GM23338 (cell line): ENCODE measurements at regions not wholly inside any gene's neighbourhood (a gene's known extent, or its start where the extent isn't known, plus 50 kb on each side); places are given as distances from the start of the nearest gene placed in this dataset.

Source experiments
- ATAC-seq: fragments of 200-7000 bp; cut with Tn5 transposase; 3 replicates; pipeline ENCODE4 v1.9.1; 2020
- DNase-seq: peaks from one replicate; pipeline ENCODE4 v3.0.0-alpha.2; 2015; ENCODE audit warnings: low spot score
- H2AFZ ChIP-seq: fragments of 200-600 bp; sonication (generic); 2 replicates; pipeline ENCODE4 v1.8.0; 2016; ENCODE audit warnings: antibody characterized with exemption, mild to moderate bottlenecking, moderate library complexity
- H3F3A ChIP-seq: fragments of 200-600 bp; sonication (generic); replicated peaks from 2 replicates; pipeline ENCODE4 v1.8.0; 2017; ENCODE audit warnings: antibody characterized with exemption, mixed run types, low read depth
- H3K27ac ChIP-seq: fragments of 200-600 bp; sonication (generic); 2 replicates; pipeline ENCODE4 v1.6.1; 2016; ENCODE audit warnings: low read depth
- H3K27me3 ChIP-seq: fragments of 200-600 bp; sonication (generic); 2 replicates; pipeline ENCODE4 v1.8.0; 2016; ENCODE audit warnings: mild to moderate bottlenecking, mixed run types, moderate library complexity; ENCODE audit not compliant: insufficient read depth
- H3K36me3 ChIP-seq: fragments of 200-600 bp; sonication (generic); 2 replicates; pipeline ENCODE4 v1.8.0; 2016; ENCODE audit warnings: mild to moderate bottlenecking; ENCODE audit not compliant: insufficient read depth
- H3K4me1 ChIP-seq: fragments of 200-600 bp; sonication (generic); 2 replicates; pipeline ENCODE4 v1.8.0; 2016; ENCODE audit warnings: mild to moderate bottlenecking, moderate library complexity; ENCODE audit not compliant: insufficient read depth
- H3K4me2 ChIP-seq: fragments of 200-600 bp; sonication (generic); 2 replicates; pipeline ENCODE4 v1.7.1; 2017; ENCODE audit warnings: mixed run types
- H3K4me3 ChIP-seq: fragments of 200-600 bp; sonication (generic); 2 replicates; pipeline ENCODE4 v1.6.1; 2016; ENCODE audit warnings: mixed run types
- H3K79me2 ChIP-seq: fragments of 200-600 bp; sonication (generic); replicated peaks from 2 replicates; pipeline ENCODE4 v1.8.0; 2017; ENCODE audit warnings: mild to moderate bottlenecking; ENCODE audit not compliant: insufficient read depth
- H3K9me2 ChIP-seq: fragments of 200-600 bp; sonication (generic); 2 replicates; pipeline ENCODE4 v1.8.0; 2017; ENCODE audit not compliant: insufficient read depth
- H4K20me1 ChIP-seq: fragments of 200-600 bp; sonication (generic); replicated peaks from 2 replicates; pipeline ENCODE4 v1.8.0; 2017; ENCODE audit warnings: mild to moderate bottlenecking; ENCODE audit not compliant: insufficient read depth
- H3K27ac Mint-ChIP-seq: 2 replicates; pipeline ENCODE4 v1.8.0; 2020; ENCODE audit warnings: inconsistent platforms, mild to moderate bottlenecking, moderate library complexity, mixed read lengths
- H3K27me3 Mint-ChIP-seq: 3 replicates; pipeline ENCODE4 v1.8.0; 2022; ENCODE audit warnings: low read depth, mild to moderate bottlenecking, moderate library complexity, mixed read lengths, inconsistent platforms; ENCODE audit not compliant: insufficient read depth, poor library complexity
- H3K36me3 Mint-ChIP-seq: 3 replicates; pipeline ENCODE4 v1.8.0; 2021; ENCODE audit warnings: low read depth, mild to moderate bottlenecking, inconsistent platforms, moderate library complexity, mixed read lengths
- H3K4me1 Mint-ChIP-seq: 3 replicates; pipeline ENCODE4 v1.8.0; 2020; ENCODE audit warnings: mild to moderate bottlenecking, inconsistent platforms, mixed read lengths
- H3K4me3 Mint-ChIP-seq: 3 replicates; pipeline ENCODE4 v1.8.0; 2021; ENCODE audit warnings: moderate library complexity, mild to moderate bottlenecking, inconsistent platforms, mixed read lengths
- H3K9me3 Mint-ChIP-seq: 3 replicates; pipeline ENCODE4 v1.8.0; 2020; ENCODE audit warnings: moderate library complexity, mild to moderate bottlenecking, inconsistent platforms, mixed read lengths
- CREB1 ChIP-seq: fragments of 250-450 bp; sonication (Bioruptor Pico); IDR thresholded peaks from 2 replicates; pipeline ENCODE4 v1.5.0; 2020; ENCODE audit warnings: low read depth, mild to moderate bottlenecking, moderate library complexity
- EZH2 ChIP-seq: fragments of 200-600 bp; sonication (generic); IDR thresholded peaks from one replicate; pipeline ENCODE4 v1.8.0; 2017; ENCODE audit warnings: antibody characterized with exemption, mild to moderate bottlenecking, low read depth; ENCODE audit not compliant: unreplicated experiment
- EZH2phosphoT487 ChIP-seq: fragments of 200-600 bp; sonication (generic); IDR thresholded peaks from one replicate; pipeline ENCODE4 v1.8.1; 2018; ENCODE audit warnings: antibody characterized with exemption; ENCODE audit not compliant: unreplicated experiment
- JUNB ChIP-seq: IDR thresholded peaks from one replicate; pipeline ENCODE4 v1.6.1; 2016; ENCODE audit warnings: antibody characterized with exemption; ENCODE audit not compliant: unreplicated experiment
- NANOG ChIP-seq: IDR thresholded peaks from 2 replicates; pipeline ENCODE4 v1.6.1; 2016; ENCODE audit warnings: antibody characterized with exemption, borderline replicate concordance
- POLR2AphosphoS5 ChIP-seq: IDR thresholded peaks from 2 replicates; pipeline ENCODE4 v1.6.1; 2016; ENCODE audit warnings: antibody characterized with exemption, low read depth
- STAT1 ChIP-seq: IDR thresholded peaks from one replicate; pipeline ENCODE4 v1.6.1; 2016; ENCODE audit warnings: antibody characterized with exemption; ENCODE audit not compliant: unreplicated experiment
- ZNF114 ChIP-seq: fragments of 250-450 bp; sonication (Bioruptor Pico); IDR thresholded peaks from 2 replicates; pipeline ENCODE4 v1.5.0; 2020; ENCODE audit warnings: mild to moderate bottlenecking, moderate library complexity
- ZNF331 ChIP-seq: fragments of 250-450 bp; sonication (Bioruptor Pico); IDR thresholded peaks from 2 replicates; pipeline ENCODE4 v1.5.0; 2020; ENCODE audit warnings: low read depth, mild to moderate bottlenecking, moderate library complexity
- TF ChIP-seq, protein P1 (sequence below): fragments of 250-450 bp; sonication (Bioruptor Pico); IDR thresholded peaks from 2 replicates; pipeline ENCODE4 v1.5.0; 2020; ENCODE audit warnings: mild to moderate bottlenecking, moderate library complexity
- TF ChIP-seq, protein P2 (sequence below): IDR thresholded peaks from 2 replicates; pipeline ENCODE4 v1.6.1; 2016; ENCODE audit warnings: antibody characterized with exemption
- TF ChIP-seq, protein P3 (sequence below), 2 experiments: fragments of 200-600 bp in 1 of 2; sonication (generic) in 1 of 2; conservative IDR thresholded peaks; 2 replicates each; pipeline versions ENCODE4 v1.5.1 to v1.6.1; 2016 to 2017; ENCODE audit warnings: antibody characterized with exemption in 2 of 2, low read depth in 2 of 2, mild to moderate bottlenecking in 2 of 2, moderate library complexity in 1 of 2
- TF ChIP-seq, protein P4 (sequence below): IDR thresholded peaks from one replicate; pipeline ENCODE4 v1.6.1; 2018; ENCODE audit warnings: antibody characterized with exemption; ENCODE audit not compliant: unreplicated experiment

DNA sequence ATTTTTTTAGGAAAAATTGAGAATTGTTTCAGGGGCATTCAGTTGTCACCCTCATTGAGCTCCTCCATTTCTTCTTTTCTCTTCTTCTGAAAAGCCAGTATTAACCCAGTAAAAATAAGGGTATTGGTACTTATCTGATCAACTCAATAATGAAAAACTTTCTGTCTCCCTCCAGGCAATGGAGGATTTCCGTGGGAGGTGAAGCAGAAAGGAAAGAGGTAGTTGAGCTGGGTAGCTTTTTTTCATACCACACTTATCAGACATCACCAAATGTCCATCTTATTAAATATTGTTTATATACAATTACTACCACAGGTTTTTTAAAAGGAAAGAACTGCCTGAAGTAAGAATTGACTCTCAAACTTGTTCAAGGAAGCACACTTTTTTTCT is 731.1 kb upstream of the ZNF608 start:
- no peaks in the 10 kb centered on the region for H3K27me3 ChIP-seq
- H4K20me1 ChIP-seq: no peaks in the 10 kb centered on the region
- no peaks in the 10 kb centered on the region for H3K4me1 ChIP-seq
- H3K36me3 ChIP-seq: no peaks in the 10 kb centered on the region
- H3K36me3 Mint-ChIP-seq: no peaks in the 10 kb centered on the region
- H3K9me2 ChIP-seq: no peaks in the 10 kb centered on the region
- H3F3A ChIP-seq: no peaks in the 10 kb centered on the region
- no peak overlapping the region for H3K27ac ChIP-seq
- TF ChIP-seq, protein P1, sequence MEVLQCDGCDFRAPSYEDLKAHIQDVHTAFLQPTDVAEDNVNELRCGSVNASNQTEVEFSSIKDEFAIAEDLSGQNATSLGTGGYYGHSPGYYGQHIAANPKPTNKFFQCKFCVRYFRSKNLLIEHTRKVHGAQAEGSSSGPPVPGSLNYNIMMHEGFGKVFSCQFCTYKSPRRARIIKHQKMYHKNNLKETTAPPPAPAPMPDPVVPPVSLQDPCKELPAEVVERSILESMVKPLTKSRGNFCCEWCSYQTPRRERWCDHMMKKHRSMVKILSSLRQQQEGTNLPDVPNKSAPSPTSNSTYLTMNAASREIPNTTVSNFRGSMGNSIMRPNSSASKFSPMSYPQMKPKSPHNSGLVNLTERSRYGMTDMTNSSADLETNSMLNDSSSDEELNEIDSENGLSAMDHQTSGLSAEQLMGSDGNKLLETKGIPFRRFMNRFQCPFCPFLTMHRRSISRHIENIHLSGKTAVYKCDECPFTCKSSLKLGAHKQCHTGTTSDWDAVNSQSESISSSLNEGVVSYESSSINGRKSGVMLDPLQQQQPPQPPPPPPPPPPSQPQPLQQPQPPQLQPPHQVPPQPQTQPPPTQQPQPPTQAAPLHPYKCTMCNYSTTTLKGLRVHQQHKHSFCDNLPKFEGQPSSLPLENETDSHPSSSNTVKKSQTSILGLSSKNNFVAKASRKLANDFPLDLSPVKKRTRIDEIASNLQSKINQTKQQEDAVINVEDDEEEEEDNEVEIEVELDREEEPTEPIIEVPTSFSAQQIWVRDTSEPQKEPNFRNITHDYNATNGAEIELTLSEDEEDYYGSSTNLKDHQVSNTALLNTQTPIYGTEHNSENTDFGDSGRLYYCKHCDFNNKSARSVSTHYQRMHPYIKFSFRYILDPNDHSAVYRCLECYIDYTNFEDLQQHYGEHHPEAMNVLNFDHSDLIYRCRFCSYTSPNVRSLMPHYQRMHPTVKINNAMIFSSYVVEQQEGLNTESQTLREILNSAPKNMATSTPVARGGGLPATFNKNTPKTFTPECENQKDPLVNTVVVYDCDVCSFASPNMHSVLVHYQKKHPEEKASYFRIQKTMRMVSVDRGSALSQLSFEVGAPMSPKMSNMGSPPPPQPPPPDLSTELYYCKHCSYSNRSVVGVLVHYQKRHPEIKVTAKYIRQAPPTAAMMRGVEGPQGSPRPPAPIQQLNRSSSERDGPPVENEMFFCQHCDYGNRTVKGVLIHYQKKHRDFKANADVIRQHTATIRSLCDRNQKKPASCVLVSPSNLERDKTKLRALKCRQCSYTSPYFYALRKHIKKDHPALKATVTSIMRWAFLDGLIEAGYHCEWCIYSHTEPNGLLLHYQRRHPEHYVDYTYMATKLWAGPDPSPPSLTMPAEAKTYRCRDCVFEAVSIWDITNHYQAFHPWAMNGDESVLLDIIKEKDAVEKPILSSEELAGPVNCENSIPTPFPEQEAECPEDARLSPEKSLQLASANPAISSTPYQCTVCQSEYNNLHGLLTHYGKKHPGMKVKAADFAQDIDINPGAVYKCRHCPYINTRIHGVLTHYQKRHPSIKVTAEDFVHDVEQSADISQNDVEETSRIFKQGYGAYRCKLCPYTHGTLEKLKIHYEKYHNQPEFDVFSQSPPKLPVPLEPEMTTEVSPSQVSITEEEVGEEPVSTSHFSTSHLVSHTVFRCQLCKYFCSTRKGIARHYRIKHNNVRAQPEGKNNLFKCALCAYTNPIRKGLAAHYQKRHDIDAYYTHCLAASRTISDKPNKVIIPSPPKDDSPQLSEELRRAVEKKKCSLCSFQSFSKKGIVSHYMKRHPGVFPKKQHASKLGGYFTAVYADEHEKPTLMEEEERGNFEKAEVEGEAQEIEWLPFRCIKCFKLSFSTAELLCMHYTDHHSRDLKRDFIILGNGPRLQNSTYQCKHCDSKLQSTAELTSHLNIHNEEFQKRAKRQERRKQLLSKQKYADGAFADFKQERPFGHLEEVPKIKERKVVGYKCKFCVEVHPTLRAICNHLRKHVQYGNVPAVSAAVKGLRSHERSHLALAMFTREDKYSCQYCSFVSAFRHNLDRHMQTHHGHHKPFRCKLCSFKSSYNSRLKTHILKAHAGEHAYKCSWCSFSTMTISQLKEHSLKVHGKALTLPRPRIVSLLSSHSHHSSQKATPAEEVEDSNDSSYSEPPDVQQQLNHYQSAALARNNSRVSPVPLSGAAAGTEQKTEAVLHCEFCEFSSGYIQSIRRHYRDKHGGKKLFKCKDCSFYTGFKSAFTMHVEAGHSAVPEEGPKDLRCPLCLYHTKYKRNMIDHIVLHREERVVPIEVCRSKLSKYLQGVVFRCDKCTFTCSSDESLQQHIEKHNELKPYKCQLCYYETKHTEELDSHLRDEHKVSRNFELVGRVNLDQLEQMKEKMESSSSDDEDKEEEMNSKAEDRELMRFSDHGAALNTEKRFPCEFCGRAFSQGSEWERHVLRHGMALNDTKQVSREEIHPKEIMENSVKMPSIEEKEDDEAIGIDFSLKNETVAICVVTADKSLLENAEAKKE (CRISPR knock-in tag): no peak
- TF ChIP-seq JUNB (no peak), EZH2phosphoT487 (no peak), ZNF331 (no peak), POLR2AphosphoS5 (no peak), CREB1 (CRISPR knock-in tag) (no peak), STAT1 (no peak), NANOG (no peak), EZH2 (no peak), ZNF114 (no peak)
- TF ChIP-seq, protein P2, sequence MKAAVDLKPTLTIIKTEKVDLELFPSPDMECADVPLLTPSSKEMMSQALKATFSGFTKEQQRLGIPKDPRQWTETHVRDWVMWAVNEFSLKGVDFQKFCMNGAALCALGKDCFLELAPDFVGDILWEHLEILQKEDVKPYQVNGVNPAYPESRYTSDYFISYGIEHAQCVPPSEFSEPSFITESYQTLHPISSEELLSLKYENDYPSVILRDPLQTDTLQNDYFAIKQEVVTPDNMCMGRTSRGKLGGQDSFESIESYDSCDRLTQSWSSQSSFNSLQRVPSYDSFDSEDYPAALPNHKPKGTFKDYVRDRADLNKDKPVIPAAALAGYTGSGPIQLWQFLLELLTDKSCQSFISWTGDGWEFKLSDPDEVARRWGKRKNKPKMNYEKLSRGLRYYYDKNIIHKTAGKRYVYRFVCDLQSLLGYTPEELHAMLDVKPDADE: no peak
- TF ChIP-seq, protein P3, sequence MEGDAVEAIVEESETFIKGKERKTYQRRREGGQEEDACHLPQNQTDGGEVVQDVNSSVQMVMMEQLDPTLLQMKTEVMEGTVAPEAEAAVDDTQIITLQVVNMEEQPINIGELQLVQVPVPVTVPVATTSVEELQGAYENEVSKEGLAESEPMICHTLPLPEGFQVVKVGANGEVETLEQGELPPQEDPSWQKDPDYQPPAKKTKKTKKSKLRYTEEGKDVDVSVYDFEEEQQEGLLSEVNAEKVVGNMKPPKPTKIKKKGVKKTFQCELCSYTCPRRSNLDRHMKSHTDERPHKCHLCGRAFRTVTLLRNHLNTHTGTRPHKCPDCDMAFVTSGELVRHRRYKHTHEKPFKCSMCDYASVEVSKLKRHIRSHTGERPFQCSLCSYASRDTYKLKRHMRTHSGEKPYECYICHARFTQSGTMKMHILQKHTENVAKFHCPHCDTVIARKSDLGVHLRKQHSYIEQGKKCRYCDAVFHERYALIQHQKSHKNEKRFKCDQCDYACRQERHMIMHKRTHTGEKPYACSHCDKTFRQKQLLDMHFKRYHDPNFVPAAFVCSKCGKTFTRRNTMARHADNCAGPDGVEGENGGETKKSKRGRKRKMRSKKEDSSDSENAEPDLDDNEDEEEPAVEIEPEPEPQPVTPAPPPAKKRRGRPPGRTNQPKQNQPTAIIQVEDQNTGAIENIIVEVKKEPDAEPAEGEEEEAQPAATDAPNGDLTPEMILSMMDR (conservative IDR thresholded peaks at IDR 0.05; ENCODE audit: low read depth in 2 of 2): no peak
- TF ChIP-seq, protein P4, sequence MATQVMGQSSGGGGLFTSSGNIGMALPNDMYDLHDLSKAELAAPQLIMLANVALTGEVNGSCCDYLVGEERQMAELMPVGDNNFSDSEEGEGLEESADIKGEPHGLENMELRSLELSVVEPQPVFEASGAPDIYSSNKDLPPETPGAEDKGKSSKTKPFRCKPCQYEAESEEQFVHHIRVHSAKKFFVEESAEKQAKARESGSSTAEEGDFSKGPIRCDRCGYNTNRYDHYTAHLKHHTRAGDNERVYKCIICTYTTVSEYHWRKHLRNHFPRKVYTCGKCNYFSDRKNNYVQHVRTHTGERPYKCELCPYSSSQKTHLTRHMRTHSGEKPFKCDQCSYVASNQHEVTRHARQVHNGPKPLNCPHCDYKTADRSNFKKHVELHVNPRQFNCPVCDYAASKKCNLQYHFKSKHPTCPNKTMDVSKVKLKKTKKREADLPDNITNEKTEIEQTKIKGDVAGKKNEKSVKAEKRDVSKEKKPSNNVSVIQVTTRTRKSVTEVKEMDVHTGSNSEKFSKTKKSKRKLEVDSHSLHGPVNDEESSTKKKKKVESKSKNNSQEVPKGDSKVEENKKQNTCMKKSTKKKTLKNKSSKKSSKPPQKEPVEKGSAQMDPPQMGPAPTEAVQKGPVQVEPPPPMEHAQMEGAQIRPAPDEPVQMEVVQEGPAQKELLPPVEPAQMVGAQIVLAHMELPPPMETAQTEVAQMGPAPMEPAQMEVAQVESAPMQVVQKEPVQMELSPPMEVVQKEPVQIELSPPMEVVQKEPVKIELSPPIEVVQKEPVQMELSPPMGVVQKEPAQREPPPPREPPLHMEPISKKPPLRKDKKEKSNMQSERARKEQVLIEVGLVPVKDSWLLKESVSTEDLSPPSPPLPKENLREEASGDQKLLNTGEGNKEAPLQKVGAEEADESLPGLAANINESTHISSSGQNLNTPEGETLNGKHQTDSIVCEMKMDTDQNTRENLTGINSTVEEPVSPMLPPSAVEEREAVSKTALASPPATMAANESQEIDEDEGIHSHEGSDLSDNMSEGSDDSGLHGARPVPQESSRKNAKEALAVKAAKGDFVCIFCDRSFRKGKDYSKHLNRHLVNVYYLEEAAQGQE: no peak
- H3K4me3 ChIP-seq: no peak overlapping the region
- no peaks in the 10 kb centered on the region for H3K9me3 Mint-ChIP-seq
- no peak overlapping the region for H2AFZ ChIP-seq
- H3K27ac Mint-ChIP-seq: no peak overlapping the region
- no peaks in the 10 kb centered on the region for H3K79me2 ChIP-seq
- DNase-seq (no peak), ATAC-seq (no peak)
- no peak overlapping the region for H3K4me3 Mint-ChIP-seq
- H3K27me3 Mint-ChIP-seq: no peaks in the 10 kb centered on the region
- H3K4me2 ChIP-seq: no peak overlapping the region
- H3K4me1 Mint-ChIP-seq: no peaks in the 10 kb centered on the region
